Erythroblast (primary cell): ENCODE measurements at regions not wholly inside any gene's neighbourhood (a gene's known extent, or its start where the extent isn't known, plus 50 kb on each side); places are given as distances from the start of the nearest gene placed in this dataset.

ENCODE experiments used
- DNase-seq, 2 experiments: peaks; one replicate each; lab custom pipeline; 2025; lab: John Stamatoyannopoulos, UW
- GATA1 ChIP-seq: IDR thresholded peaks from 2 replicates; pipeline ENCODE4 v1.6.1; 2011; ENCODE audit warnings: low read depth, mild to moderate bottlenecking, control low read depth, low read length, moderate library complexity
- POLR2A ChIP-seq: IDR thresholded peaks from 2 replicates; pipeline ENCODE4 v1.6.1; 2011; ENCODE audit warnings: mild to moderate bottlenecking, low read length

DNA sequence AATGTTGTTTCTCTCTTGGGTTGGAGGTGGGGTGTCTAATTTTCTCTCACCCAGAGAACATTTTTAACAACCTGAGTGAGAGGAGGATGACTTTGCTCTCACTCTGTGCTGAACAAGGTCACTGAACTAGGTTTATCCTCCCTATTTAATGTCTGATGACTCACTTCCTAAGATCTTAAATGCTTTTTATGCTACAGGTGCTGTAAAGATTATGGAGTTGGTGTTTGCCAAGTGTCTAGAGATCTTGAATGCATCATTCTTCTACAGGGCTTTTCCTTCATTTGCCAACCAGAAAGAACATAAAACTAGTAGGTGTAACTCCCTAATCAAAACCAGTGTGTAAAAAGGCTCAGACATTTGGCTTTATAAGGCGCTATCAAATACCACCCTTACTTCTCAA is 350.5 kb upstream of the ETAA1 start:
- DNase-seq = no peak
- TF ChIP-seq GATA1 (no peak), POLR2A (no peak)

DNA sequence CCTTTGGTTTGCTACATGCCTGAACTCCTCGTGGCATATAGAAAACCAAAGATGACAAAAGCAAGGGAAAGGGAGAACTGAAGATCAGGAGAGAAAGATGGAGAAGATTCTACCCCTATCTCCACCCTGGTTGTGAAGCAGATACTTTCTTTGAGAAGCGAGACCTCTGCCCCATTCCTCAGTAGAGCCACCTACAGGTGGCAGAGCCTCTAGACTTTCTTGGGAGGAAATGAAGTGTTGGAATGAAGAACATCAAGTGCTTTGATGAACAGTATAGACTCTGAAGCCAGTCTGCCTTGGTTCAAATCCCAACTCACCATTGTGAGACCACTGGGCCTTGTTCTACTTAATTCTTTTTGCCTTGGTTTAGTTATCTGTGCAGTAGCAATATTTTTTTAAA is 348.8 kb upstream of the ETAA1 start:
- TF ChIP-seq POLR2A = no peak
- DNase-seq = no peak

- DNase-seq = no peak
- TF ChIP-seq GATA1 = no peak
- TF ChIP-seq POLR2A = no peak
These were observed 346.5 kb upstream of the ETAA1 start for GRCh38 chr2:67050622-67051021.

DNA sequence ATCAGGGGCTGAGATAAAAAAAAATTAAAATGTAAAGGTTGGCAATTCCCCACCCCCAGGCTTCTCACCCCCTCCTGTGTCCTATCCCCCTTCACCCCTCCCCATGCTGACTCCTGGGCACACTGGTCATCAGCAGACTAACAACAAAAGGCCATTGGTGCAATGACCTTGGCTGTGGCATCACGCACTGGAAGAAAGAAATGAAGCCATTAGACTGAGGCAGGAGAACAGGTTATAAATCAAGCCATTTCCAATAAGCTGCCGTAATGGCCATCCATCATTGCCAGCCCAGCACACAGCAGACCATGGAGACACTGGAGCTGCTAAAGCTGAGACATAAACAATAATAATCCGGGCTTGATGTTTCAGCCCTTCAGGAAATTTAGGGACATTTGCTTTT is 342.4 kb upstream of the ETAA1 start:
- DNase-seq = no peak
- no peak for TF ChIP-seq GATA1
- TF ChIP-seq POLR2A = no peak

GRCh38 chr2:67055387-67056304 is 341.5 kb upstream of the ETAA1 start:
- no peak for DNase-seq

DNA sequence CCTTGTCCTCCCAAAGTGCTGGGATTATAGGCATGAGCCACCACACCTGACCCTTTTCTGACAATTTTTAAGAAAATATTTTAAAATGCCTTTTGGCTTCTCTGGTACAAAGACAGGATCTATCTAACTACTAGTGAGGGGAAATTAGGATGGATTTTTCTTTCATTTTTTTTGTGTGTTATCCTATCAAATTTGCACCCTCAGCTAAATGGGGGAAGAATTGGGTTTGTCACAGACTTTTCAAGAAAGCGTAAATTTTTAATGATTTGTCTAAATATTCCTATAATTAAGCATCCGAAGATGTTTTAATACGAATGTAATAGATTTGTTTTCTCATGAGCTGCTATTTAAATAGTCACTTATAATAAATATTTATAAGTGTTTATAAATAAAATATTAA is 340.0 kb upstream of the ETAA1 start:
- TF ChIP-seq GATA1 (no peak), POLR2A (no peak)
- DNase-seq = no peak

More at GRCh38 chr2:67055387-67056304, 341.5 kb upstream of the ETAA1 start:
- no peak for TF ChIP-seq POLR2A
- no peak for TF ChIP-seq GATA1

DNA sequence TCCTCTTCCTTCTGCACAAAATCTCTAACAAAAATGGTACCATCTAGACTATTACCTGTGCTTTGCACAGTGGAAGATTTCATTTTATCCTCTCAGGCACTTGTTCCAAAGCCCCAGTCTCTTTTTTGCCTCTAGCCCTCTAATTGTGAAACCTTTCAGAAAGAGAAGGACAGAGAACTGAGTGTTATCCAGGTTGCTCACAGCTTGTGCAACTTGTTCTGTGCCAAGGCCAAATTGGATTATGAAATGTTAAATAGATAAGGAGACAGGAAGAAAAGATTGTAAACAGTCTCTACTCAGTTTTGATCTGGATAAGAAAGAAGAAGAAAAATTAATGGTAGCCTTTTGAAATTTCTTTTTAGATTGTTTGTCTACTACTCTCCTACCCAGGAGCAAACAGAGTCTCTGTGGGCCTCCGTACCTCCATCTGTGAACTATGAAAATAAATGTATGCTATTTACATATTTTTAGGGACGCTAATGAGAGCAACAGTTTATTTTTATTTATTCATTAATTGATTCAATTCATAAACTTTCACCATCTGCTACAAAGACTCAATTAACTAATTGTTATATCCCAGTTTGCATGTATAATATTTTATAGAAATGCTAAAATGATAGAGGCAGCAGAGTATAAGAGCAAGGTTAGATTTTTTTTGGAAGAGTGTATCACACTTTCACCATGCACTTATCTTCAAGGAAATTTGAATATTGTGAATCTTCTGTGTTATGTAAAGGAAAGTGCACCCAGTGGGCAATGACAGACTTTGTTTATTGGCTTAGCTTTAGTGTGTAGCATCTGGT is 339.0 kb upstream of the ETAA1 start:
- DNase-seq = no peak
- TF ChIP-seq GATA1 (no peak), POLR2A (no peak)

DNA sequence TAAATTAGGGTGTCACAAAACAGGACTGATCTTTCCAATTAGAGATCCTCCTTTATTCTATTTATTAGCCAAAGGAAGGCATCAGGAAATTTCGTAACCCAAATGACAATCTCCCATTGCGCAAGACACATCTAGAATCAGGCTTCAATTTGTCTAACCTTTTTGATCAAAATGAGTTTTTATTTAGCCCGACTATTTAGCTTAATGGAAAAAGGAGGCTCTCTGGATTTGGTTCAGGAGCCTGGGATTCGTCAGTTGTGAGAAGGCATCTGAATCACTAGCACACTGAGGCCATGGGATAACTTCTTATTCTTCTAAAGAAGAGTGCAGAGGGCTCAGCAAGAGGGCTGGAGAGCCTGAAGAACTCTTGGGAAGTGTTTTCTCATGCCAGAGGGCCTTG is 332.1 kb upstream of the ETAA1 start:
- DNase-seq = no peak

DNA sequence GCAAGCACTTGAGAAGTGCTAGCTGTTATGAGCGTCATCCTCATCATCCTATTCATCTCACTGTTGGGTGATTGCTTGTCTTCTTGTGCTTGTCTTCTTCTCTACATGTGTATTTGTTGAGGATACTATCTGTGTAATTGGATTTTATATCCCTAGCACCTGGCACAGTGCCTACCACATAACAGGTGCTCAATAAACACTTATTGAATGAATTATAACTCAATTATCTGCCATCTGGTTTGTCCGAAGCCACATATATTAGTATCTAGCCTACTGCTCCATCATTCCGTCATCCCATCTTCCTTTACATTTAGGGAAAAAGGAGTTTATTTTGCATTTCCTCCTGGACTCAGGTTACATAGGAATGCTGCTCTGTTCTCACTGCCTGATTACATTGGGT is 330.4 kb upstream of the ETAA1 start:
- TF ChIP-seq GATA1 (no peak), POLR2A (no peak)
- no peak for DNase-seq

More for the DNA sequence above, 332.1 kb upstream of the ETAA1 start:
- no peak for TF ChIP-seq POLR2A
- TF ChIP-seq GATA1 = no peak

- TF ChIP-seq GATA1 = no peak
- TF ChIP-seq POLR2A = no peak
- no peak for DNase-seq
These were observed 329.5 kb upstream of the ETAA1 start for GRCh38 chr2:67067656-67068055.

GRCh38 chr2:67070826-67071225 is 326.3 kb upstream of the ETAA1 start:
- TF ChIP-seq GATA1 (no peak), POLR2A (no peak)
- DNase-seq = no peak

- TF ChIP-seq GATA1 (no peak), POLR2A (no peak)
- DNase-seq = no peak
These were observed 322.1 kb upstream of the ETAA1 start for GRCh38 chr2:67075056-67075455.

DNA sequence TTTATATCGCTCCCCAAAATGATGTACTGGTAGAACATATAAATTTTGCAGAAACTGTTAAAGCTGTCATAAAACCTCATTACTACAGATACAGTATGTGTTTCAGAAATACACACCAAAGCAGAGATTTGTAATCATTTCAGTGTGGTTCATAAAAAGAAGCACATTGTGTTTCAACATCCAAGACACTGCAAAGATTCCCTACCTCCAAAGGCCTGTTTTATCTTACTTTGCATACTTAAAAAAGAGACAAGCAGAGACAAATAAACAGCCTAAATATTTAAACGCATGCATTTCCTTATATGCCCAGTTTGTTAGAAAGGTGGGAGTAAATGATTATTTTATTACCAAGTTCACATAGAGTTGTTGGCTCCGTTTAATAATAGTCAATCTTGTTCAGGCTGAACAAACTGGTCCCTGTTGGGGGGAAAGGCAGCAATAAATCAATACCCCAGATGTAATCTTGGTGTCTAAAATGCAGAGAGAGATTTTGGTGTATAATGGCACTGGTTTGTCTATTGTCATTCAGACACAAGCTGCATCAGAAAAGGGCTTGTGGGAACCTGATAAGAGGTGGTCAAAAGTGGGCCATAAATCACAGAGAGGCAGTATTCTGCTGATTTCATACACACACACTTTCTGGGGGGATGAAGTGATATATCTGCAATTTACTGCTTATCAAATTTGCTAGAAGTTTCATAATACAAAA is 321.4 kb upstream of the ETAA1 start:
- DNase-seq = no peak

More for the DNA sequence above, 321.4 kb upstream of the ETAA1 start:
- no peak for TF ChIP-seq POLR2A
- no peak for TF ChIP-seq GATA1
